Progenitor cell of endocrine pancreas (in vitro differentiated cells): ENCODE measurements at regions not wholly inside any gene's neighbourhood (a gene's known extent, or its start where the extent isn't known, plus 50 kb on each side); places are given as distances from the start of the nearest gene placed in this dataset.
"Not testable (repeated sequence)": the region's sequence is repeated elsewhere in the genome, so short reads cannot be mapped to it uniquely, and the experiment has no call there.

ENCODE experiments used
- DNase-seq: peaks from one replicate; pipeline ENCODE4 v3.0.0; 2021; ENCODE audit warnings: low spot score; ENCODE audit not compliant: unreplicated experiment
- H3K27ac Mint-ChIP-seq: 2 replicates; pipeline ENCODE4 v1.8.0; 2021; ENCODE audit warnings: mild to moderate bottlenecking, moderate library complexity, mixed read lengths
- H3K27me3 Mint-ChIP-seq: 2 replicates; pipeline ENCODE4 v1.8.0; 2021; ENCODE audit warnings: mixed read lengths
- H3K36me3 Mint-ChIP-seq: 2 replicates; pipeline ENCODE4 v1.8.0; 2022; ENCODE audit warnings: mixed read lengths; ENCODE audit not compliant: insufficient read depth
- H3K4me1 Mint-ChIP-seq: 2 replicates; pipeline ENCODE4 v1.8.0; 2021; ENCODE audit warnings: low read depth, mixed read lengths
- H3K4me3 Mint-ChIP-seq: 2 replicates; pipeline ENCODE4 v1.8.0; 2021; ENCODE audit warnings: low read depth, mild to moderate bottlenecking, moderate library complexity, mixed read lengths
- H3K9me3 Mint-ChIP-seq: 2 replicates; pipeline ENCODE4 v1.8.0; 2021; ENCODE audit warnings: low read depth, mixed read lengths
- CTCF ChIP-seq: fragments of 200-600 bp; sonication (generic); IDR thresholded peaks from one replicate; pipeline ENCODE4 v1.5.0; 2021; ENCODE audit warnings: antibody characterized with exemption, mild to moderate bottlenecking; ENCODE audit not compliant: unreplicated experiment

GRCh38 chr16:88309908-88310265 lies 72.9 kb upstream of the ZNF469 start:
- Mint-ChIP-seq H3K27me3 (peaks cover 47% of the 10 kb centered on the region), H3K9me3 (peaks cover 15% of the 10 kb centered on the region), H3K4me3 (no peak overlapping the region), H3K4me1 (no peaks in the 10 kb centered on the region), H3K27ac (no peak overlapping the region), H3K36me3 (peaks cover 2% of the 10 kb centered on the region)
- no peak for TF ChIP-seq CTCF
- DNase-seq: no peak

DNA sequence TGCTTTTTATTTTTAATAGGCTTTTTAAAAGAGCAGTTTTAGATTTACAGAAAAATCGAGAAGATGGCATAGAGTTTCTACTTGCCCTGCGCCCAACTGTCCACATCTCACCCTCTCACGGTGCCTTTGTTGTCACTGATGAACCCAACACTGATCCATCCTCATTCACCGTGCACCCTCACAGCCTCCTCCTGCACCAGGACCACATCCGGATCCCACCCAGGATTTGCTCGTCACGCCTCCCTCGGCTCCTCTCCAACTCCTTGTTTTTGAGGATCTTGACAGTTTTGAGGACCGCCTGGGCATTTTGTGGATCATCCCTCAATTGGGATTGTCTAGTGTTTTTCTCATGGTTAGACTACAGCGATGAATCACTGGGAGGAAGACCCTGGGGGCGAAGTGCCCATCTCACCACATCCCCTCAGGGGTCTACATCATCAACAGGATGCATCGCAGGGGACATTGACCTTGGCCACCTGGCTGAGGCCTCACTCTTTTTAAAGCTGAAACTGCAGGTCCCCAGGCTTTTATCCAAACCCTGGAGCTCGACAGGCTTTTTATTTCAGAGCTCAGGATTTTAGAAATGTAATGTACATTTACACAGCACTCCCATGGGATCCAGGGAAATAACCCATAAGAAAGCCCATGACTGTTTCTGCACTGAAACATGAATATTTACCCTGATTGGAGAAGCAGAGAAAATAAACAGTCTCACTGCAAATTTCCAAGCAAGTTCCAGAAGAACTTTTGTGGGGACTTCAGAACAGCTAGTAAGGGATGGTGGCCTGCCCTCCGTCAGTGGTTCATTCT lies 71.8 kb upstream of the ZNF469 start:
- no peak overlapping the region for H3K4me3 Mint-ChIP-seq
- H3K4me1 Mint-ChIP-seq: no peaks in the 10 kb centered on the region
- no peak for DNase-seq
- peaks cover 41% of the 10 kb centered on the region for H3K27me3 Mint-ChIP-seq
- no peak overlapping the region for H3K27ac Mint-ChIP-seq
- H3K36me3 Mint-ChIP-seq: peaks cover 2% of the 10 kb centered on the region
- TF ChIP-seq CTCF: no peak
- H3K9me3 Mint-ChIP-seq: peaks cover 15% of the 10 kb centered on the region

- not testable (repeated sequence) for H3K4me3 Mint-ChIP-seq, H3K36me3 Mint-ChIP-seq, DNase-seq, H3K27ac Mint-ChIP-seq, H3K4me1 Mint-ChIP-seq
- Mint-ChIP-seq H3K9me3 (peaks cover 15% of the 10 kb centered on the region), H3K27me3 (peaks cover 39% of the 10 kb centered on the region)
These were observed 70.9 kb upstream of the ZNF469 start for GRCh38 chr16:88311860-88312259.

- Mint-ChIP-seq H3K36me3 (peaks cover 2% of the 10 kb centered on the region), H3K27me3 (peaks cover 34% of the 10 kb centered on the region), H3K27ac (no peak overlapping the region), H3K4me1 (peaks cover 2% of the 10 kb centered on the region), H3K4me3 (no peak overlapping the region), H3K9me3 (peaks cover 12% of the 10 kb centered on the region)
- no peak for TF ChIP-seq CTCF
- DNase-seq: no peak
These were observed 70.0 kb upstream of the ZNF469 start for GRCh38 chr16:88312732-88313131.

GRCh38 chr16:88314991-88315542 lies 67.7 kb upstream of the ZNF469 start:
- Mint-ChIP-seq H3K9me3 (peaks cover 11% of the 10 kb centered on the region), H3K4me3 (no peak overlapping the region), H3K4me1 (peaks cover 2% of the 10 kb centered on the region), H3K27me3 (peaks cover 27% of the 10 kb centered on the region), H3K36me3 (peaks cover 2% of the 10 kb centered on the region), H3K27ac (no peak overlapping the region)
- TF ChIP-seq CTCF: no peak
- no peak for DNase-seq
